ENCODE measurements at regions not wholly inside any gene's neighbourhood (a gene's known extent, or its start where the extent isn't known, plus 50 kb on each side); places are given as distances from the start of the nearest gene placed in this dataset.
"Not testable (repeated sequence)": the region's sequence is repeated elsewhere in the genome, so short reads cannot be mapped to it uniquely, and the experiment has no call there.

DNA sequence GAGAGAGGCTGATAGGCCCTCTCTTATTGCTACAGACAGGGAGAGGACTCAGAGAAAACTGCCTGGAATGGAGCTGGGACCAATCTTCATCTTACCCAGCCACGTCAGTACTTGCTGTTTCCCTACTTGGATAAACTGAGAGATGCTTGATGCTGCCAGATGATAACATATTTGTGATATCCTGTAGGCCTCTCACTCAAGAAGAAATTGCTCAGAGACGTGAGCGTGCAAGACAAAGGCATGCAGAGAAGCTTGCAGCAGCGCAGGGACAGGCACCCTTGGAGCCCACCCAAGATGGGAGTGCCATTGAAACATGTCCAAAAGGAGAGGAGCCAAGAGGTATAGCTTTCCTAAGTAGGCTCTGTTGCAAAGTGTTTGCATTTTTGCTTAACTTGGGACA lies 114.7 kb upstream of the GOLGA6L4 start:
- H3K9ac ChIP-seq (ENCODE audit: low read length in 2 of 2); H3K36me3 ChIP-seq (ENCODE audit: control insufficient read depth in 2 of 2, insufficient read depth in 2 of 2, low read length in 2 of 2); H3K4me3 ChIP-seq (ENCODE audit: low read length in 2 of 2); H3K27ac ChIP-seq (ENCODE audit: low read length); H3K4me1 ChIP-seq (ENCODE audit: control insufficient read depth, insufficient read depth, low read length); H3K9me3 ChIP-seq (ENCODE audit: control insufficient read depth in 2 of 2, low read length in 2 of 2); H3K27me3 ChIP-seq (ENCODE audit: control insufficient read depth in 1 of 2, insufficient read depth in 2 of 2, low read length in 2 of 2): not testable (repeated sequence)

DNA sequence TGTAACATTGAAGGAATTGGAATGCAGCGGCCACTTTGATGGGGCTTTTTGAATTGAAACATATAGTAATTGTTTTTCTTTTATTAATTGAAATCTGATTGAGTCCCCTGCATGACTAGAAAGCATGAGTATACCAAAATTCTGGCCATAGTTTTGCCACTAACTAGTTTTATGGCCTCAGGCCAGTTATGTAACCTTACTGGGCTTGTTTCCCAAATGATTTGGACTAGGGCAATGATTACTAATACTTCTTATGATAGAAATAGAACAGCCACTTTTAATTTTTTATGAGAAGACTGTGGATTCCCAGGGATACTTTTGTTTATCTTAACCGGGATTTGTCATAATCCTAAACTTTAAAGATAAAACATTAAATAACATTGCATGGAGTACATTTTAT lies 106.9 kb upstream of the GOLGA6L4 start:
- not testable (repeated sequence) for H3K4me3 ChIP-seq (ENCODE audit: low read length in 2 of 2); H3K9me3 ChIP-seq (ENCODE audit: control insufficient read depth in 2 of 2, low read length in 2 of 2); H3K27me3 ChIP-seq (ENCODE audit: control insufficient read depth in 1 of 2, insufficient read depth in 2 of 2, low read length in 2 of 2); H3K27ac ChIP-seq (ENCODE audit: low read length); H3K4me1 ChIP-seq (ENCODE audit: control insufficient read depth, insufficient read depth, low read length); H3K36me3 ChIP-seq (ENCODE audit: control insufficient read depth in 2 of 2, insufficient read depth in 2 of 2, low read length in 2 of 2); H3K9ac ChIP-seq (ENCODE audit: low read length in 2 of 2)

DNA sequence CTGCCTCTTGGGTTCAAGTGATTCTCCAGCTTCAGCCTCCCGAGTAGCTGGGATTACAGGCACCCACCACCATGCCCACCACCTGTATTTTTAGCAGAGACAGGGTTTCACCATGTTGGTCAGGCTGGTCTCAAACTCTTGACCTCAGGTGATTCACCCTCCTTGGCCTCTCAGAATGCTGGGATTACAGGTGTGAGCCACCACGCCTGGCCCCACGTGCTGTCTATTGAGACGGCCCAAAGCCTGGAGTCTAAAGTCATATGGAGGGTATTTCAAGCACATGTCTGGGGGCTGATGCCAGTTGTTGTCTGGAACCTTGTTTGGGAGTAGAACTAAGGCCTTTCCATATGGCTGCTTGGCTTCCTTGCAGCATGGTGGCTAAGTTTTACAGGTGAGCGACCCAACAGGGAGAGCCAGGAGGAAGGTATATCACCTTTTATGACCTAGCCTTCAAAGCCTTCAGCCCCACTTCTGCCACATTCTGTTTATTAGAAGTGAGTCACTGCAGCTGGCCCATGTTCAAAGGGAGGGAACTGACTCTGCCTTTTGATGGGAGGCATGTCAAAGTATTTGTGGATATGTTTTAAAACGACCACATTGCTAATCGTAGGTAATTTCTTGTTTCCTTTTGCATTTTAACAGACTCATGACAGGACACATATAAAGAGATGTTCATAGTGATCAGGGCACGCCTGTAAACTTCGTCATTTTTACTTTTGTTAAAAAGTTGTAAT lies 105.3 kb upstream of the GOLGA6L4 start:
- H3K4me3 ChIP-seq (ENCODE audit: low read length in 2 of 2); H3K27ac ChIP-seq (ENCODE audit: low read length); H3K9me3 ChIP-seq (ENCODE audit: control insufficient read depth in 2 of 2, low read length in 2 of 2); H3K4me1 ChIP-seq (ENCODE audit: control insufficient read depth, insufficient read depth, low read length); H3K36me3 ChIP-seq (ENCODE audit: control insufficient read depth in 2 of 2, insufficient read depth in 2 of 2, low read length in 2 of 2); H3K27me3 ChIP-seq (ENCODE audit: control insufficient read depth in 1 of 2, insufficient read depth in 2 of 2, low read length in 2 of 2); H3K9ac ChIP-seq (ENCODE audit: low read length in 2 of 2): not testable (repeated sequence)

DNA sequence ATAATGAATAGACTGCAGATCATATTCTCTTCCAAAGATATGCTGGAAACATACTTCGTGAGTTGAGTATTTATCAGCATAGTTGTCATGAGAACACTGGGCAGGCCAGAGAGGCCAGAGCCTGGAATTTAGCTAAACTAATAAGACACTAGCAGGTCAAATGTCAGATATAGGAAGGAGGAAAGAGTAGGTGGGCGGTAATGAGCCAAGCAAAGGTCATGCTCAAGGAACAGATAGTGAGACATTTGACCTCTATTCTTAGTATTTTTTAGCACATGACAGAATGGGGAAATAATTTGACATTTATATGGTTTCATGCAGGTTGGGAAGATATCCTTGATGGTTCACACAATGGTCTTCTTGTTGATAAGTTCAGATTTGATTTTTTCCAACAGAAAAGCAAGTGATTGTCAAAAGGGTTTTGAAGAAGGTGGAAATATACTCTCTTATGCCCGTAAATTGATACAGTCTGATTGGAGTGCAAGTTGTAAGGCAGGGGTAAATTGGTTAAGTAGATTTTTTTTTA lies 99.6 kb upstream of the GOLGA6L4 start:
- H3K27me3 ChIP-seq (ENCODE audit: control insufficient read depth in 1 of 2, insufficient read depth in 2 of 2, low read length in 2 of 2); H3K4me1 ChIP-seq (ENCODE audit: control insufficient read depth, insufficient read depth, low read length); H3K4me3 ChIP-seq (ENCODE audit: low read length in 2 of 2); H3K9me3 ChIP-seq (ENCODE audit: control insufficient read depth in 2 of 2, low read length in 2 of 2); H3K27ac ChIP-seq (ENCODE audit: low read length); H3K36me3 ChIP-seq (ENCODE audit: control insufficient read depth in 2 of 2, insufficient read depth in 2 of 2, low read length in 2 of 2); H3K9ac ChIP-seq (ENCODE audit: low read length in 2 of 2): not testable (repeated sequence)

DNA sequence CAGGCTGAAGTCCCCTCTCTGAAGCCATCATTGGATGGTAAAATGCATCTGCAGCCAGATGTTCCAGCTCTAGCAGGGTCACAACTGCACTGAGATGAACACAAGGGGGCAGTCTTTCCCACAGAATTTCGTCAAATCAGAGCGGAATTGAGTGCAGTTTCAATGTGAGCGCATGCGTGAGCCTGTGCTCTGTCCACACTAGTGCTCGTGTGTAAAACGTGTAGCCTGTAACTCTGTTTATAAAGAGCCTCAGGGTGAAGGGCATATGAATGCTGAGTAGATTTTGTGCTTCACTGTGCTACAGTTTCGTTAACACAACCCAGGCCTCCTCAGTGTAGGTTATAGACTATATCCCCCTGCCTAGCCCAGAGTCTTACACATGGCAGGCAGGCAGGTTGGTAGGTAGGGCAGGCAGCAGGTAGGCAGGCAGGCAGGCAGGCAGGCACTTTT lies 92.7 kb upstream of the GOLGA6L4 start:
- Histone ChIP-seq H3K27ac (ENCODE audit: low read length) (no peak overlapping the region), H3K4me1 (ENCODE audit: control insufficient read depth, insufficient read depth, low read length) (no peaks in the 10 kb centered on the region), H3K9me3 (ENCODE audit: control insufficient read depth in 2 of 2, low read length in 2 of 2) (no peaks in the 10 kb centered on the region), H3K9ac (ENCODE audit: low read length in 2 of 2) (no peak overlapping the region), H3K4me3 (ENCODE audit: low read length in 2 of 2) (peak overlapping the region in 1 of 2 donors; percentile 36), H3K27me3 (ENCODE audit: control insufficient read depth in 1 of 2, insufficient read depth in 2 of 2, low read length in 2 of 2) (no peaks in the 10 kb centered on the region), H3K36me3 (ENCODE audit: control insufficient read depth in 2 of 2, insufficient read depth in 2 of 2, low read length in 2 of 2) (no peaks in the 10 kb centered on the region)

DNA sequence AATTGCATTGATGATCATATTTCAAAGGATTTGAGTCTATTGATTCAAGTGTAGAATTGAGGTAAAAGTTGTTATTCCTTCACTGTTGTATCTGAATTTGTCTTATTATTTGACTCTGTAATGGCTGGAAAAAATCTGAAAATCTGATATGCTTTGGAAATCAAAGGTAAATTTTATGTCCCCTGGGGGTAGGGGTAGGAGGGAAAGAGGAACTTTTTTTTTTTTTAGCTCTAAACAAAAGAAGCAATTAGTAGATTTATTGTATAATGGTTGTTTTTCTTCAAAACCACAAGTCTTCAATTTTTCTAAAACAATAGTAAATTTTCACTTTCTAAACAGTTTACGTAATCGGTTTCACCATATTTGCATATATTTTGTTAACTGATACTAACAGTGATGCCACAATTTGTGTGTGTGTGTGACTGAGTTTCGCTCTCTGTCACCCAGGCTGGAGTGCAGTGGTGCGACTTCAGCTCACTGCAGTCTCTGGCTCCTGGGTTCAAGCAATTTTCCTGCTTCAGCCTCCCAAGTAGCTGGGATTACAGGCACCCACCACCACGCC lies 91.7 kb upstream of the GOLGA6L4 start:
- H3K4me3 ChIP-seq (ENCODE audit: low read length in 2 of 2) = no peak overlapping the region
- no peaks in the 10 kb centered on the region for H3K9me3 ChIP-seq (ENCODE audit: control insufficient read depth in 2 of 2, low read length in 2 of 2)
- no peak overlapping the region for H3K9ac ChIP-seq (ENCODE audit: low read length in 2 of 2)
- H3K27ac ChIP-seq (ENCODE audit: low read length) = no peak overlapping the region
- H3K27me3 ChIP-seq (ENCODE audit: control insufficient read depth in 1 of 2, insufficient read depth in 2 of 2, low read length in 2 of 2) = no peaks in the 10 kb centered on the region
- H3K36me3 ChIP-seq (ENCODE audit: control insufficient read depth in 2 of 2, insufficient read depth in 2 of 2, low read length in 2 of 2) = no peaks in the 10 kb centered on the region
- no peaks in the 10 kb centered on the region for H3K4me1 ChIP-seq (ENCODE audit: control insufficient read depth, insufficient read depth, low read length)

DNA sequence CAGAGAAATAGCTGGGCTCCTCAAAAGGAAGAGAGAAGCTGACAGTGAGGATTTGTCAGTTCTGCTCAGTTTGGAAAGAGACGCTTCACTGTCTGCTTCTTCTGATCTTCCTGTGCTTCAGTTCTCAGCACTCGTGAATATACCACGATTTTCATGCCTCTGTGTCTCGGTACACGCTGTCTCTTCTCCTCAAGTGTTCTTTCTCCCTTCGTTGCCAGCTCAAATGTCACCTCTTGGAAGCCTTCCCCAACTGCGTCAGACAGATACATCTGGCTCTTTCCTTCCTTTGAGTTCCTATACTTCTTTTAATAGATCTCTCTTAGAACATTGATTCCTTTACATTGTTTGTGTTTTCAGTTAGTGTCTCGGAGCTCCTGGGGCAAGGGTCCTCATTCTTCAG lies 90.6 kb upstream of the GOLGA6L4 start:
- H3K4me1 ChIP-seq (ENCODE audit: control insufficient read depth, insufficient read depth, low read length); H3K9ac ChIP-seq (ENCODE audit: low read length in 2 of 2); H3K36me3 ChIP-seq (ENCODE audit: control insufficient read depth in 2 of 2, insufficient read depth in 2 of 2, low read length in 2 of 2); H3K27ac ChIP-seq (ENCODE audit: low read length); H3K27me3 ChIP-seq (ENCODE audit: control insufficient read depth in 1 of 2, insufficient read depth in 2 of 2, low read length in 2 of 2); H3K9me3 ChIP-seq (ENCODE audit: control insufficient read depth in 2 of 2, low read length in 2 of 2); H3K4me3 ChIP-seq (ENCODE audit: low read length in 2 of 2): not testable (repeated sequence)

DNA sequence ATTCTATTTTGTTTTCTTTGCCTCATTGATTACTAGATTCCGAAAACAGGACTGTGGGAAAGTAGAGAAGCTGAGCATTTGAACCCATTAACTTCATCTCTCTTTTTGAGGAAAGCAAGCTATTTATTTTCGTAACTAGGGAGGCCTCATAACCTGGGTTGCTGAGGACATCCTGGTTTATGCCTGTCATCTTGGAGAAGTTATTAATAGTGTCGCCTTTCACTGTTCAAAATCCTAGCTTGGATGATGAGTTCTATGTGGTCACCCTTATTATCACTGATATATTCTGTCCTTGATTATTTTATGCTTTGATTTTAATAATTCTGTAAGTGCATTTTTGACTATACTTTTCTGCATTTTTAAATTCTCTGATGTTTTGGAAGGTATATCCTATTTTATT lies 89.3 kb upstream of the GOLGA6L4 start:
- H3K4me1 ChIP-seq (ENCODE audit: control insufficient read depth, insufficient read depth, low read length); H3K4me3 ChIP-seq (ENCODE audit: low read length in 2 of 2); H3K36me3 ChIP-seq (ENCODE audit: control insufficient read depth in 2 of 2, insufficient read depth in 2 of 2, low read length in 2 of 2); H3K27ac ChIP-seq (ENCODE audit: low read length); H3K9ac ChIP-seq (ENCODE audit: low read length in 2 of 2); H3K27me3 ChIP-seq (ENCODE audit: control insufficient read depth in 1 of 2, insufficient read depth in 2 of 2, low read length in 2 of 2); H3K9me3 ChIP-seq (ENCODE audit: control insufficient read depth in 2 of 2, low read length in 2 of 2): not testable (repeated sequence)

DNA sequence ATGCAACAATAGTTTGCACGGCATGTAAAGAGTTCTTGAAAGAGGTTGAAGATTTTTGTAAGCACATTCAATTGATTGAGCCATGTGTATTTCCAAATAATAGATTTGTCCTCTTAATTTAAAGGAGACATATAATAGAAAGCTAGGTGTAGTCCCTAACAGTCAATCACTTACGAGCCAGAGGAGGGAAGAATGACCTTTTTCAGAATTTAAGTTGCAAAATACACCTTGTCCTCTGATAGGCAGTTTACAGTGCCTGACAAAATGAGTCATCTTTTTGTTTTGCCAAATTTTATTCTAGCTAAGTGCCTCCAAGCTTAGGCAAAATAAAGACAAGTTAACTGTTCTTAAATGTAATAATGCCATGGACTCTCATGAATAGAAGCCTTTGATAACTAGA lies 88.3 kb upstream of the GOLGA6L4 start:
- not testable (repeated sequence) for H3K27me3 ChIP-seq (ENCODE audit: control insufficient read depth in 1 of 2, insufficient read depth in 2 of 2, low read length in 2 of 2); H3K36me3 ChIP-seq (ENCODE audit: control insufficient read depth in 2 of 2, insufficient read depth in 2 of 2, low read length in 2 of 2); H3K9ac ChIP-seq (ENCODE audit: low read length in 2 of 2); H3K27ac ChIP-seq (ENCODE audit: low read length); H3K9me3 ChIP-seq (ENCODE audit: control insufficient read depth in 2 of 2, low read length in 2 of 2); H3K4me3 ChIP-seq (ENCODE audit: low read length in 2 of 2); H3K4me1 ChIP-seq (ENCODE audit: control insufficient read depth, insufficient read depth, low read length)

DNA sequence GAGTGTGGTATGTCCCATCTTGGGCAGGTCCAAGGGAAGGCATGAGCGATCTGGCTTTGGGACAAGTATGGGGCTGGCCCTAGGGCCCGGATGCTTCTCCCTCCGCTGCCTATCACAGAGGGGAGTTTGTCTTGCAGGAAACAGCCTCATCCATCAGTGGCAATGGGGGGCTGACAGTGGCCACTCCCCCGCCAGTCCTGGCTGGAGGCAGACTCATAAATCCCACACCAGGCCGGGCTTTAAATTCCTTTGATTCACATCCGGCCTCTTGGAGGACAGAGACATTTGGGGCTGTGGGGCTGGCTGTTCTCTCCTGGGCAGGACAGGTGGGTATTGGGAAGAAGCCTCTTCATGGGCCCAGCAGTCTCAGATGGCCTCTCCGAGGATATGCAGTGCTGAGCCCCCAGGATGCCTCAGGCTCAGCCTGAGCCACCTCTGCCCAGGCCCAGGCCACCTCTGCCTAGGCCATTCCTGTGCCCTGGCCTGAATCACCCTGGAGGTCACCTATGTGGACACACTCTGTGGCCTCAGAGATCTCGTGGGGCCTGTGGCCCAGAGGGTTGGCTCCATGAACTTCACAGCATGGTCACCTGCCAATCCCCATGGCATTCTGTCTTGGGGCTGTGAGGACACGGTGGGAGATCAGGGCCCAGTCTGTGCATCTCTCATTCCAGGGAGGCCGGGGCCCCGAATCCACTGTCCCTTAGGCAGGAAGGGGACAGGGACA lies 84.2 kb upstream of the GOLGA6L4 start:
- H3K36me3 ChIP-seq (ENCODE audit: control insufficient read depth in 2 of 2, insufficient read depth in 2 of 2, low read length in 2 of 2) = no peaks in the 10 kb centered on the region

More for the DNA sequence above, 84.2 kb upstream of the GOLGA6L4 start:
- no peaks in the 10 kb centered on the region for H3K9me3 ChIP-seq (ENCODE audit: control insufficient read depth in 2 of 2, low read length in 2 of 2)
- H3K27ac ChIP-seq (ENCODE audit: low read length) = no peak overlapping the region
- no peaks in the 10 kb centered on the region for H3K4me1 ChIP-seq (ENCODE audit: control insufficient read depth, insufficient read depth, low read length)
- H3K9ac ChIP-seq (ENCODE audit: low read length in 2 of 2) = no peak overlapping the region
- no peak overlapping the region for H3K4me3 ChIP-seq (ENCODE audit: low read length in 2 of 2)
- no peaks in the 10 kb centered on the region for H3K27me3 ChIP-seq (ENCODE audit: control insufficient read depth in 1 of 2, insufficient read depth in 2 of 2, low read length in 2 of 2)
